Mesenchymal stem cell (in vitro differentiated cells and primary cell): ENCODE measurements at regions not wholly inside any gene's neighbourhood (a gene's known extent, or its start where the extent isn't known, plus 50 kb on each side); places are given as distances from the start of the nearest gene placed in this dataset.
"Not testable (repeated sequence)": the region's sequence is repeated elsewhere in the genome, so short reads cannot be mapped to it uniquely, and the experiment has no call there.

Experiments used
- DNase-seq: peaks from one replicate; pipeline ENCODE4 v3.0.0-alpha.2; 2013
- H2AFZ ChIP-seq: one replicate; pipeline ENCODE4 v1.6.1; 2013; ENCODE audit warnings: low read depth, mild to moderate bottlenecking, control low read depth, inconsistent platforms, low read length, moderate library complexity
- H2AK5ac ChIP-seq: 2 replicates; pipeline ENCODE4 v1.6.1; 2013; ENCODE audit warnings: low read length, moderate library complexity, mild to moderate bottlenecking, inconsistent platforms; ENCODE audit not compliant: severe bottlenecking
- H2BK120ac ChIP-seq: one replicate; pipeline ENCODE4 v1.6.1; 2013; ENCODE audit warnings: low read depth, mild to moderate bottlenecking, inconsistent platforms, low read length, moderate library complexity
- H2BK12ac ChIP-seq, 2 experiments: one replicate each; pipeline ENCODE4 v1.6.1; 2013; ENCODE audit warnings: inconsistent platforms in 2 of 2, low read length in 2 of 2, mild to moderate bottlenecking in 2 of 2, moderate library complexity in 2 of 2, control low read depth in 1 of 2
- H2BK15ac ChIP-seq: one replicate; pipeline ENCODE4 v1.6.1; 2013; ENCODE audit warnings: mild to moderate bottlenecking, low read depth, inconsistent platforms; ENCODE audit not compliant: poor library complexity, severe bottlenecking
- H2BK5ac ChIP-seq: 2 replicates; pipeline ENCODE4 v1.6.1; 2013; ENCODE audit warnings: low read depth, mild to moderate bottlenecking, low read length, control low read depth, inconsistent platforms; ENCODE audit not compliant: poor library complexity, severe bottlenecking
- H3K14ac ChIP-seq, 2 experiments: one replicate each; pipeline ENCODE4 v1.6.1; 2013; ENCODE audit warnings: inconsistent platforms in 2 of 2, low read length in 2 of 2, control low read depth in 1 of 2, mild to moderate bottlenecking in 1 of 2, moderate library complexity in 1 of 2
- H3K18ac ChIP-seq, 2 experiments: one replicate each; pipeline ENCODE4 v1.6.1; 2013; ENCODE audit warnings: inconsistent platforms in 2 of 2, low read length in 2 of 2, control low read depth in 1 of 2, low read depth in 1 of 2, mild to moderate bottlenecking in 1 of 2
- H3K23ac ChIP-seq, 2 experiments: one replicate each; pipeline ENCODE4 v1.6.1; 2013; ENCODE audit warnings: inconsistent platforms in 2 of 2, low read length in 2 of 2, mild to moderate bottlenecking in 2 of 2, moderate library complexity in 2 of 2, control low read depth in 1 of 2
- H3K27ac ChIP-seq: 2 replicates; pipeline ENCODE4 v1.5.1; 2013; ENCODE audit warnings: mild to moderate bottlenecking, moderate library complexity, low read length, control low read depth, inconsistent platforms; ENCODE audit not compliant: poor library complexity, severe bottlenecking
- H3K27me3 ChIP-seq, 2 experiments: 2 replicates each; pipeline versions ENCODE4 v1.6.1 to v1.7.0; 2013; ENCODE audit warnings: low read length in 2 of 2, mild to moderate bottlenecking in 2 of 2, moderate library complexity in 2 of 2, control low read depth in 1 of 2, inconsistent platforms in 1 of 2; ENCODE audit not compliant: control insufficient read depth in 1 of 2, insufficient read depth in 1 of 2
- H3K36me3 ChIP-seq, 2 experiments: 2 replicates each; pipeline versions ENCODE4 v1.6.1 to v1.7.0; 2013; ENCODE audit warnings: low read length in 2 of 2, control low read depth in 1 of 2, inconsistent platforms in 1 of 2, low read depth in 1 of 2, mild to moderate bottlenecking in 1 of 2; ENCODE audit not compliant: insufficient read depth in 2 of 2, control insufficient read depth in 1 of 2
- H3K4ac ChIP-seq, 2 experiments: one replicate each; pipeline ENCODE4 v1.6.1; 2013; ENCODE audit warnings: inconsistent platforms in 2 of 2, low read length in 2 of 2, mild to moderate bottlenecking in 2 of 2, moderate library complexity in 2 of 2, control low read depth in 1 of 2, low read depth in 1 of 2
- H3K4me1 ChIP-seq: 2 replicates; pipeline ENCODE4 v1.6.1; 2013; ENCODE audit warnings: low read depth, low read length, control low read depth; ENCODE audit not compliant: control insufficient read depth, insufficient read depth
- H3K4me2 ChIP-seq: 2 replicates; pipeline ENCODE4 v1.6.1; 2013; ENCODE audit warnings: low read length, mild to moderate bottlenecking, inconsistent platforms; ENCODE audit not compliant: poor library complexity, severe bottlenecking
- H3K4me3 ChIP-seq, 2 experiments: 2 replicates each; pipeline versions ENCODE4 v1.5.1 to v1.7.0; 2013; ENCODE audit warnings: low read length in 2 of 2, mild to moderate bottlenecking in 2 of 2, control low read depth in 1 of 2, low read depth in 1 of 2; ENCODE audit not compliant: insufficient read depth in 1 of 2
- H3K79me1 ChIP-seq: replicated peaks from 2 replicates; pipeline ENCODE4 v1.6.1; 2013; ENCODE audit warnings: mild to moderate bottlenecking, control low read depth, low read length, inconsistent platforms; ENCODE audit not compliant: poor library complexity, severe bottlenecking
- H3K9ac ChIP-seq: 2 replicates; pipeline ENCODE4 v1.7.0; 2013; ENCODE audit warnings: mild to moderate bottlenecking, low read length, moderate library complexity
- H3K9me3 ChIP-seq: 2 replicates; pipeline ENCODE4 v1.7.0; 2013; ENCODE audit warnings: mild to moderate bottlenecking, low read length; ENCODE audit not compliant: control insufficient read depth
- H4K8ac ChIP-seq: one replicate; pipeline ENCODE4 v1.6.1; 2013; ENCODE audit warnings: inconsistent platforms, mild to moderate bottlenecking, low read length, moderate library complexity
- H4K91ac ChIP-seq: one replicate; pipeline ENCODE4 v1.6.1; 2013; ENCODE audit warnings: mild to moderate bottlenecking, low read length, inconsistent platforms
- WGBS: methylation state at CpG from one replicate; pipeline ENCODE4 v1.1.7; 2013; ENCODE audit warnings: mixed read lengths; 5-methylcytosine and 5-hydroxymethylcytosine counted together

- not testable (repeated sequence) for H3K27ac ChIP-seq, H3K36me3 ChIP-seq, H2BK12ac ChIP-seq, H3K9me3 ChIP-seq, H3K18ac ChIP-seq, H2BK15ac ChIP-seq, DNase-seq, H2BK120ac ChIP-seq, H3K14ac ChIP-seq, H2AFZ ChIP-seq, H3K4me2 ChIP-seq, H2BK5ac ChIP-seq, H3K23ac ChIP-seq, H3K4me1 ChIP-seq, H3K79me1 ChIP-seq, H4K8ac ChIP-seq, H4K91ac ChIP-seq, H3K4ac ChIP-seq, H2AK5ac ChIP-seq, H3K9ac ChIP-seq, H3K4me3 ChIP-seq
- H3K27me3 ChIP-seq = peaks cover 15 to 25% of the 10 kb centered on the region in 2 experiments
- WGBS = 100% methylated on average over 2 of the region's 2 CpGs
These were observed 120.4 kb upstream of the PODXL start for GRCh38 chr7:131676850-131677249.

- 67% methylated on average over 2 of the region's 3 CpGs for WGBS
These were observed 117.7 kb upstream of the PODXL start for GRCh38 chr7:131674131-131674530.

GRCh38 chr7:131673576-131673975, 117.1 kb upstream of the PODXL start:
- Histone ChIP-seq H3K27ac (no peak overlapping the region), H4K8ac (no peak overlapping the region), H4K91ac (no peak overlapping the region), H3K27me3 (peaks cover 20 to 45% of the 10 kb centered on the region in 2 experiments), H3K4me1 (no peaks in the 10 kb centered on the region), H2AFZ (no peak overlapping the region), H3K9me3 (no peaks in the 10 kb centered on the region), H2BK15ac (no peak overlapping the region), H2AK5ac (no peak overlapping the region), H2BK12ac (no peak overlapping the region), H3K9ac (no peak overlapping the region), H3K14ac (no peak overlapping the region), H3K23ac (no peak overlapping the region), H3K4me3 (no peak overlapping the region), H2BK120ac (no peak overlapping the region), H3K36me3 (no peaks in the 10 kb centered on the region), H3K18ac (no peak overlapping the region), H2BK5ac (no peak overlapping the region), H3K79me1 (no peaks in the 10 kb centered on the region), H3K4ac (no peak overlapping the region), H3K4me2 (no peak overlapping the region)
- WGBS = 69% methylated on average over 2 of the region's 3 CpGs
- DNase-seq = no peak

More at GRCh38 chr7:131674131-131674530, 117.7 kb upstream of the PODXL start:
- Histone ChIP-seq H3K4me2 (no peak overlapping the region), H3K36me3 (no peaks in the 10 kb centered on the region), H3K4ac (no peak overlapping the region), H3K4me1 (no peaks in the 10 kb centered on the region), H2AFZ (no peak overlapping the region), H3K79me1 (no peaks in the 10 kb centered on the region), H2BK120ac (no peak overlapping the region), H3K14ac (no peak overlapping the region), H3K9me3 (no peaks in the 10 kb centered on the region), H2AK5ac (no peak overlapping the region), H3K27ac (no peak overlapping the region), H3K4me3 (no peak overlapping the region), H2BK12ac (no peak overlapping the region), H3K23ac (no peak overlapping the region), H3K9ac (no peak overlapping the region), H4K91ac (no peak overlapping the region), H2BK15ac (no peak overlapping the region), H3K27me3 (peaks cover 20 to 44% of the 10 kb centered on the region in 2 experiments), H4K8ac (no peak overlapping the region), H2BK5ac (no peak overlapping the region), H3K18ac (no peak overlapping the region)
- no peak for DNase-seq

DNA sequence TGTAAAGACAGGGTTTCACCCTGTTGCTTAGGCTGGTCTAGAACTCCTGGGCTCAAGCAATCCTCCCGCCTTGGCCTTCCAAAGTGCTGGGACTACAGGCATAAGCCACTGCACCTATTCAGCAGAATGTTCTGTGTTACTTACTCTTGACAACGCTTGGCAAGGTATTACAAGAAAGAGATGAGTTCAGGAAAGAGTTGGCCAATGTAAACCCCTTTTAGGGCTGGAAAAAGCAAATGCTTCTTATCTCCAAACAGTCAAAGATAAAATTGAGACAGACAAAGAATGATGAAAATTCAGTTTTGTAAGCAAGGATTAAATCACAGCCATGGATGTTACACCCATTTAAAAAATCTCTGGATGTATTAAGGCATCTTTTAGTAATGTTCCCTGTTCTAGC, 114.0 kb upstream of the PODXL start:
- no peak overlapping the region for H3K14ac ChIP-seq
- H3K9me3 ChIP-seq = no peaks in the 10 kb centered on the region
- H3K18ac ChIP-seq = no peak overlapping the region
- H3K27ac ChIP-seq = no peak overlapping the region
- no peak overlapping the region for H2BK5ac ChIP-seq
- no peak overlapping the region for H3K9ac ChIP-seq
- no peak overlapping the region for H4K8ac ChIP-seq
- no peak overlapping the region for H3K23ac ChIP-seq
- no peaks in the 10 kb centered on the region for H3K79me1 ChIP-seq
- no peak overlapping the region for H2AFZ ChIP-seq
- no peak overlapping the region for H2AK5ac ChIP-seq
- H2BK12ac ChIP-seq = no peak overlapping the region
- no peak overlapping the region for H4K91ac ChIP-seq
- no peak overlapping the region for H2BK15ac ChIP-seq
- no peak overlapping the region for H2BK120ac ChIP-seq
- no peaks in the 10 kb centered on the region for H3K36me3 ChIP-seq
- H3K4me1 ChIP-seq = no peaks in the 10 kb centered on the region
- H3K4me2 ChIP-seq = no peak overlapping the region
- DNase-seq = no peak
- H3K27me3 ChIP-seq = peaks cover 24 to 50% of the 10 kb centered on the region in 2 experiments
- H3K4me3 ChIP-seq = no peak overlapping the region
- H3K4ac ChIP-seq = no peak overlapping the region
- 86% methylated on average over 2 of the region's 2 CpGs for WGBS
